Urinary bladder (tissue), 3 donors: ENCODE measurements at regions not wholly inside any gene's neighbourhood (a gene's known extent, or its start where the extent isn't known, plus 50 kb on each side); places are given as distances from the start of the nearest gene placed in this dataset.
"Not testable (repeated sequence)": the region's sequence is repeated elsewhere in the genome, so short reads cannot be mapped to it uniquely, and the experiment has no call there.

Experiments
- DNase-seq: peaks from one replicate; pipeline ENCODE4 v3.0.0-alpha.2; 2015; ENCODE audit errors: extremely low spot score
- H3K27ac ChIP-seq: one replicate; pipeline ENCODE4 v1.5.1; 2013; ENCODE audit warnings: low read depth, mild to moderate bottlenecking, moderate library complexity
- H3K36me3 ChIP-seq: one replicate; pipeline ENCODE4 v1.6.1; 2013; ENCODE audit warnings: mild to moderate bottlenecking, moderate library complexity; ENCODE audit not compliant: insufficient read depth
- H3K4me1 ChIP-seq: one replicate; pipeline ENCODE4 v1.6.1; 2013; ENCODE audit warnings: mild to moderate bottlenecking, moderate library complexity; ENCODE audit not compliant: insufficient read depth
- H3K4me3 ChIP-seq: one replicate; pipeline ENCODE4 v1.5.1; 2013; ENCODE audit warnings: low read depth, low read length
- WGBS: extraction: QIAGEN DNeasy Blood & Tissue Kit; methylation state at CpG from one replicate; pipeline ENCODE4 v1.1.7; 2013; 5-methylcytosine and 5-hydroxymethylcytosine counted together
- donor health status: healthy with polysubstance abuse.
- donor health status: healthy.

- Histone ChIP-seq H3K4me1 (no peaks in the 10 kb centered on the region), H3K4me3 (no peak overlapping the region), H3K36me3 (no peaks in the 10 kb centered on the region), H3K27ac (no peak overlapping the region)
- WGBS, result 86% methylated on average over 4 of the region's 4 CpGs
- DNase-seq, result no peak
Observed at GRCh38 chr20:57821935-57822334, 112.1 kb upstream of the PMEPA1 start.

- 69% methylated on average over 4 of the region's 4 CpGs for WGBS
- H3K4me1 ChIP-seq, result no peaks in the 10 kb centered on the region
- DNase-seq, result no peak
Observed at GRCh38 chr20:57819691-57820380, 110.0 kb upstream of the PMEPA1 start.

DNA sequence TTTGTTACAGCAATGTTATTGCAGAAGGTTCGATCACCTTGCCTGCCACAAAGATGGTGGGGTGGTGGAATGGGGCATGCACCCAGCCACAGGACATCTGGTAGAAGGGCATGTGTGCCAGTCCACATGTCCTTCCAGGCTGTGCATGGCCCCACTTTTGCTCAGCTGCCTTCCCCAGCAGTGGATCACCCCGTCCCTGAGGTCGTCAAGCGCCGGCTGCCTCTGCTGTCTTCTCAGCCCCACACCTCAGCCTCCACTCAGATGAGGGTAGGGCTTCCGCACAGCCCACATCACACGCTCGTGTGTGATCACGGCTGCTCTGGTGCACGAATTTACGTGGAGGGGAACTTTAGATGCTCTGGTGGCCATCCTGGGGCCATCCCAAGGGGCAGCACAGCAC, 109.5 kb upstream of the PMEPA1 start:
- no peaks in the 10 kb centered on the region for H3K36me3 ChIP-seq
- no peak overlapping the region for H3K27ac ChIP-seq
- no peaks in the 10 kb centered on the region for H3K4me1 ChIP-seq
- 90% methylated on average over 11 of the region's 11 CpGs for WGBS
- no peak for DNase-seq
- no peak overlapping the region for H3K4me3 ChIP-seq

More at GRCh38 chr20:57819691-57820380, 110.0 kb upstream of the PMEPA1 start:
- H3K36me3 ChIP-seq, result no peaks in the 10 kb centered on the region
- H3K4me3 ChIP-seq, result no peak overlapping the region
- no peak overlapping the region for H3K27ac ChIP-seq

GRCh38 chr20:57818418-57819181, 108.8 kb upstream of the PMEPA1 start:
- H3K4me3 ChIP-seq, result no peak overlapping the region
- H3K27ac ChIP-seq, result no peak overlapping the region
- H3K36me3 ChIP-seq, result no peaks in the 10 kb centered on the region
- no peak for DNase-seq
- WGBS, result 48% methylated on average over 12 of the region's 12 CpGs
- H3K4me1 ChIP-seq, result no peaks in the 10 kb centered on the region

DNA sequence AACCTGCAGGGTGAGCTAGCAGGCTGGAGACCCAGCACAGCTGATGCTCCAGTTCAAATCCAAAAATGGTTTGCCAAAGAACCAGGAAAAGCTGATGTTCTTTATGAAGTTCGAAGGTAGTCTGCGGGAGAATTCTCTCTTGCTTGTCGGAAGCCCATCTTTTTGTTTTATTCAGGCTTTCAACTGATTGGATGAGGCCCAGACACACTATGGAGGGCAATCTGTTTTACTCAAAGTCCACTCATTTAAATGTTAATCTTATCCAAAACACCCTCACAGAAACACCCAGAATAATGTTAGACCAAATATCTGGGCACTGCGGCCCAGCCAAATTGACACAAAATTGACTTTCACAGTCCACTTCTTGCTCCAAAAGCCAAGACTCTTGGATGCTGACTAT, 105.6 kb upstream of the PMEPA1 start:
- no peak for DNase-seq
- H3K27ac ChIP-seq, result no peak overlapping the region
- WGBS, result 98% methylated on average over 4 of the region's 4 CpGs

GRCh38 chr20:57814529-57814928, 104.7 kb upstream of the PMEPA1 start:
- Histone ChIP-seq H3K36me3 (no peaks in the 10 kb centered on the region), H3K27ac (no peak overlapping the region), H3K4me3 (no peak overlapping the region), H3K4me1 (no peaks in the 10 kb centered on the region)
- DNase-seq, result no peak
- 96% methylated on average over 6 of the region's 6 CpGs for WGBS

More for the DNA sequence above, 105.6 kb upstream of the PMEPA1 start:
- no peaks in the 10 kb centered on the region for H3K36me3 ChIP-seq
- no peaks in the 10 kb centered on the region for H3K4me1 ChIP-seq
- H3K4me3 ChIP-seq, result no peak overlapping the region

- Histone ChIP-seq H3K36me3 (no peaks in the 10 kb centered on the region), H3K4me1 (no peaks in the 10 kb centered on the region), H3K27ac (no peak overlapping the region), H3K4me3 (no peak overlapping the region)
- no peak for DNase-seq
- WGBS, result 91% methylated on average over 6 of the region's 6 CpGs
Observed at GRCh38 chr20:57813509-57814269, 103.9 kb upstream of the PMEPA1 start.

DNA sequence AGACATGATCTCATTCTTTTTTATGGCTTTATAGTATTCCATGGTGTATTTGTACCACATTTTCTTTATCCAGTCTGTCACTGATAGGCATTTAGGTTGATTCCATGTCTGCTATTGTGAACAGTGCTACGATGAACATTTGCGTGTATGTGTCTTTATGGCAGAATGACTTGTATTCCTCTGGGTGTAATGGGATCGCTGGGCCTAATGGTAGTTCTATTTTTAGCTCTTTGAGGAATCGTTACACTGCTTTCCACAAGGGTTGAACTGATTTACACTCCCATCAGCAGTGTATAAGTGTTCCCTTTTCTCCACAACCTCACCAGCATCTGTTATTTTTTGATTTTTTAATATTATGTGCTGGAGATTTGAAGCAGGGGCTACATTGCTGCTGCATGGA, 102.8 kb upstream of the PMEPA1 start:
- 88% methylated on average over 4 of the region's 4 CpGs for WGBS
- H3K4me1 ChIP-seq, H3K4me3 ChIP-seq, DNase-seq, H3K27ac ChIP-seq, H3K36me3 ChIP-seq: not testable (repeated sequence)

DNA sequence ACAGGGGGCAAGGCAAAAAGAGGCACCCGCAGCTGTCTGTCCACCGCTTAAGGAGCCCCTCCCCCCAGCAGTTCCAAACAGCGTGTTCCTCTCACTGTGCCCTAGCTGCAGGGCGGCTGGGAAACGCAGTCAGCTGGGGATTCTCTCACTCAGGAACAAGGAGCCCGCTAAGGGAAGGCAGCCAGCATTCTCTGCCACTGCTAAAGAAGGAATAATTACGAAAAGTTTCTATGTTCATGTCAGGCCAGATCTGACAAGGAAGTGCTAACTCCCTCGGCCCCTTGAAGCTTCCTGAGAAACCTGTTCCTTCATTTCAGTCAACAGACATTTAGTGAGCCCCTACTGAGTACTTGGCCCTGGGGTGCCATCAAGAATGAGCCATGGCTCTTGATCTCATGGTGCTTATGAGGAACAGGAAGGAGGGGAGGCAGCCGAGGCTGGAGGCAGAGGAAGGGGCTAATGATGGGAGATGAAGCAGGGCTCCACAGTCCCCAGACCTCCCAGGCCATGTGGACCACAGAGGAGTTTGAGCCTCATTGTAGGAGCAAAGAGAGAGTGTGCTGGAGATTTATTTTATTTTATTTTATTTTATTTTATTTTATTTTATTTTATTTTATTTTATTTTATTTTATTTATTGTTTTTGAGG, 101.7 kb upstream of the PMEPA1 start:
- H3K27ac ChIP-seq, result no peak overlapping the region
- DNase-seq, result no peak

GRCh38 chr20:57810511-57811373, 100.9 kb upstream of the PMEPA1 start:
- no peak overlapping the region for H3K4me3 ChIP-seq
- H3K4me1 ChIP-seq, result no peaks in the 10 kb centered on the region
- H3K27ac ChIP-seq, result no peak overlapping the region
- DNase-seq, result no peak
- WGBS, result 82% methylated on average over 26 of the region's 26 CpGs
- no peaks in the 10 kb centered on the region for H3K36me3 ChIP-seq

More for the DNA sequence above, 101.7 kb upstream of the PMEPA1 start:
- Histone ChIP-seq H3K4me1 (no peaks in the 10 kb centered on the region), H3K4me3 (no peak overlapping the region), H3K36me3 (no peaks in the 10 kb centered on the region)
- 35% methylated on average over 9 of the region's 9 CpGs for WGBS

GRCh38 chr20:57809661-57810172, 99.9 kb upstream of the PMEPA1 start:
- Histone ChIP-seq H3K4me1 (no peaks in the 10 kb centered on the region), H3K27ac (no peak overlapping the region), H3K4me3 (no peak overlapping the region), H3K36me3 (no peaks in the 10 kb centered on the region)
- no peak for DNase-seq
- 73% methylated on average over 14 of the region's 14 CpGs for WGBS

DNA sequence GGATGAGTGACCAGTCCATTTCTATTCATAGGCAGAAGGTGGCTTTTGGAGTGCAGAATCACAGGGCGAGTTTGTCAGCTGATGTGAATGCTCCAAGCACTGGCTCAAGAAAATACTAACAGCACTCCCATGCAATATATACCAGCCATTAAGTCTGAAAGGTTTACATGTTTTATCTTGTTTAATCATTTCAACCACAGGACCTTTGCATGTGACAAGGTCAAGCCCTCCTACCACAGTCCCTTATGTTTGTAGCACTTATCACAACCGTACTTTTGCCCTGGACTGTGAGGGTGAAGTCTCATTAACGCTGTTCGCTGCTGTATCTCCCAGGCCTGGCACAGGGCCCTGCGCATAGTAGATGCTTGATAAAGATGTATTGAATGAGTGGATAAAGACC, 99.3 kb upstream of the PMEPA1 start:
- H3K36me3 ChIP-seq, result no peaks in the 10 kb centered on the region
- 94% methylated on average over 5 of the region's 5 CpGs for WGBS
- no peaks in the 10 kb centered on the region for H3K4me1 ChIP-seq
- no peak overlapping the region for H3K4me3 ChIP-seq
- DNase-seq, result no peak
- H3K27ac ChIP-seq, result no peak overlapping the region
